Lower leg skin (tissue), 3 donors: ENCODE measurements at regions not wholly inside any gene's neighbourhood (a gene's known extent, or its start where the extent isn't known, plus 50 kb on each side); places are given as distances from the start of the nearest gene placed in this dataset.

ENCODE experiments used
- CTCF ChIP-seq, 3 donors: fragments of 450-650 bp; IDR thresholded peaks; one replicate each; pipeline ENCODE4 v1.5.1; 2016; ENCODE audit warnings: antibody characterized with exemption in 3 of 3, mild to moderate bottlenecking in 3 of 3, moderate library complexity in 2 of 3
- POLR2A ChIP-seq, 2 donors: fragments of 450-650 bp; IDR thresholded peaks; one replicate each; pipeline ENCODE4 v1.6.1; 2016 to 2017; ENCODE audit warnings: antibody characterized with exemption in 2 of 2, mild to moderate bottlenecking in 1 of 2, moderate library complexity in 1 of 2

GRCh38 chr1:87204921-87205320, 123.8 kb upstream of the LMO4 start:
- no peak for TF ChIP-seq POLR2A (IDR thresholded peaks at IDR 0.05)
- TF ChIP-seq CTCF (IDR thresholded peaks at IDR 0.05), result no peak
